Activated CD4-positive, alpha-beta T cell treated with anti-CD3 and anti-CD28 coated beads for 36 hours (primary cell): ENCODE measurements at regions not wholly inside any gene's neighbourhood (a gene's known extent, or its start where the extent isn't known, plus 50 kb on each side); places are given as distances from the start of the nearest gene placed in this dataset.

Experiments
- ATAC-seq: fragments of 200-7000 bp; cut with Tn5 transposase; one replicate; pipeline ENCODE4 v1.10.0; 2021; ENCODE audit warnings: mild to moderate bottlenecking, moderate library complexity
- CTCF ChIA-PET: fragments of 350-600 bp; sonication (Branson Sonifier 250); formaldehyde crosslinking; loops from one replicate; lab custom pipeline; 2021; ENCODE audit warnings: antibody characterized with exemption; lab: Charles Lee
- POLR2A ChIA-PET: fragments of 350-600 bp; sonication (Branson Sonifier 250); formaldehyde crosslinking; loops from one replicate; lab custom pipeline; 2021; ENCODE audit warnings: antibody characterized with exemption, inconsistent platforms; lab: Charles Lee
- DNase-seq: peaks from one replicate; pipeline ENCODE4 v3.0.0-alpha.2; 2020
- H3K27ac Mint-ChIP-seq: one replicate; pipeline ENCODE4 v1.8.0; 2021; ENCODE audit warnings: mixed read lengths
- H3K27me3 Mint-ChIP-seq: one replicate; pipeline ENCODE4 v1.8.0; 2021; ENCODE audit warnings: mixed read lengths
- H3K36me3 Mint-ChIP-seq: one replicate; pipeline ENCODE4 v1.8.0; 2021; ENCODE audit warnings: low read depth, mixed read lengths
- H3K4me1 Mint-ChIP-seq: one replicate; pipeline ENCODE4 v1.8.0; 2021; ENCODE audit warnings: mixed read lengths
- H3K4me3 Mint-ChIP-seq: one replicate; pipeline ENCODE4 v1.8.0; 2021; ENCODE audit warnings: mild to moderate bottlenecking, moderate library complexity, mixed read lengths
- H3K9me3 Mint-ChIP-seq: one replicate; pipeline ENCODE4 v1.8.0; 2021; ENCODE audit warnings: low read depth, mixed read lengths
- intact Hi-C, 2 experiments: fragments of 100-400 bp; cut with DNase I in 1 of 2; cut with micrococcal nuclease in 1 of 2; formaldehyde crosslinking; loops; one replicate each; pipeline versions ENCODE4 v1.14.2 to v1.15.1; 2022 to 2024; cut with DNase I, micrococcal nuclease

DNA sequence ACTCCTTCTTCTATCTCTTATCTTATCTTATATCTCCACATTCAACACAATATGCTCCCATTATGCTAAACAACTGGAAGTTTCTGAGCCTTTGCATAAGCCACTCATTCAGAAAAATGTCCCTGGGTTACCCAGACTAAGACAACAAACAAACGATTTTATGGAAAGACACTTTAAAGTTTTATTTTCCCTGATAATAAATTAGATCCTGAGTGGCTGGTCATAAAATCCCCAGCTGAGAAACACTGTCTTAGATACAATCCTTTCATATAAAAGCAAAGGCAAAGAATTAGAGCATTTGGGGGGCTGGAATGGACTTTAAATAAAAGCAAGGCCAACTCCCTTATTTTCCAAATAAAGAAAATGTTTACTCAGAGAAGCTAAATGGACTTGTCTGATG lies 322.3 kb downstream of the GBE1 start:
- Mint-ChIP-seq H3K36me3 (no peaks in the 10 kb centered on the region), H3K4me1 (no peaks in the 10 kb centered on the region), H3K27me3 (no peaks in the 10 kb centered on the region), H3K27ac (no peak overlapping the region), H3K4me3 (no peak overlapping the region), H3K9me3 (peaks cover 1% of the 10 kb centered on the region)
- ChIA-PET CTCF (no interaction called here), POLR2A (no interaction called here)
- intact Hi-C loops = no loop called here
- ATAC-seq (no peak), DNase-seq (no peak)

DNA sequence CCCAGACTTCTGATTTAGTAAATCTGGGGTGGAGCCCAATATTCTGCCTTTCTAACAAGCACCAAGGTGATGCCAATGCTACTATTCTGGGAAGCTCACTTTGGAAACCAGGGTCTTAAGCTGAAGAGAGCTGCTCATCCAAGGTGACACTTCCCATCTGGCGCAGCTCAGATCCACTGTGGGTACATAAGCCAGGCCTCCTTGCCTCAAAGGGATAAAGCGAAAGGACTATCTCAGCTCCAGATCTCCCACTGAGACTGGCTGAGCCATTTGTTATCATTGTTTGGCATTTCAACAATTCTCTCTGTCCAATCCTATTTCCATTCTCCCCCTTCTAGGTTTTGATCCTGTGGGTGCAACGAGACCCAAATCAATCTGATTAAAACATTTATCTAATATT lies 323.8 kb downstream of the GBE1 start:
- CTCF ChIA-PET = no interaction called here

DNA sequence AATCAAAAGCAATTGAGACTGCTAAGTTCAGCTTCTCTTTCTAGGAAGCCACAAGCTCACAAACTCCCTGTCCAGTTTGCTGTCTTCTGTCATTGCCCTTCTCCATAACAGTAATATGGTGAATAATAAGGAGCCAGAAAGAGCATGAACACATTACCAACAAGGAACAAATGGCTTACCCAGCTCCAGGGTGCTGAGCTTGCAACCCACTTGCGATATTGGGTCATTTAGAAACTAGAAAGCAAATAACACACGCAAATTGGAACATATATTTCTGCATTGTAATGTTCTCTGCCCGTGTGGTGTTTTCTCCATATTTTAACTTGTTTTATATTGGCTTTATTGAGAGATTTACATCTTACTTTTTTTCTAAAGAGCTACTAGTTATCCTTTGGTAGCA lies 325.3 kb downstream of the GBE1 start:
- H3K36me3 Mint-ChIP-seq = no peaks in the 10 kb centered on the region
- no peaks in the 10 kb centered on the region for H3K27me3 Mint-ChIP-seq
- DNase-seq (no peak), ATAC-seq (no peak)
- POLR2A ChIA-PET = no interaction called here
- H3K27ac Mint-ChIP-seq = no peak overlapping the region
- intact Hi-C loops = no loop called here
- H3K4me1 Mint-ChIP-seq = no peaks in the 10 kb centered on the region
- CTCF ChIA-PET = no interaction called here
- H3K4me3 Mint-ChIP-seq = no peak overlapping the region
- H3K9me3 Mint-ChIP-seq = peaks cover 1% of the 10 kb centered on the region

More for the DNA sequence above, 323.8 kb downstream of the GBE1 start:
- DNase-seq (no peak), ATAC-seq (no peak)
- Mint-ChIP-seq H3K4me1 (no peaks in the 10 kb centered on the region), H3K27me3 (no peaks in the 10 kb centered on the region), H3K36me3 (no peaks in the 10 kb centered on the region), H3K9me3 (peaks cover 1% of the 10 kb centered on the region), H3K4me3 (no peak overlapping the region), H3K27ac (no peak overlapping the region)
- POLR2A ChIA-PET = no interaction called here
- intact Hi-C loops = no loop called here

DNA sequence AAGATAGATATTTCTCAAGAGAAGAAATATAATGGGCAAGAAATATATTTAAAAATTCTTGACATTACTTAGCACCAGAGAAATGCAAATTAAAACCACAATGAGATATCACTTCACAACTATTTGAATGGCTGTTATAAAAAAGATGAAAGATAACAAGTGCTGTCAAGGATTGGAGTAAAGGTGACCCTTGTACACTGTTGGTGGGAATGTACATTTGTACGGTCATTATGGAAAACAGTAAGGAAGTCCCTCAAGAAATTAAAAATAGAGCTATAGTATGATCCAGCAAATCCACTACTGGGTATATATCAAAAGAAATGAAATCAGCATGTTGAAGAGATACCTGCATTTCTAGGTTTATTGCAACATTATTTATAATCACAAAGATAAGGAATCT lies 326.4 kb downstream of the GBE1 start:
- ATAC-seq (no peak), DNase-seq (no peak)
- H3K27ac Mint-ChIP-seq = no peak overlapping the region
- H3K9me3 Mint-ChIP-seq = peaks cover 1% of the 10 kb centered on the region
- H3K4me1 Mint-ChIP-seq = no peaks in the 10 kb centered on the region
- CTCF ChIA-PET = interaction anchor here (0.6 kb wide), 1 partner anchor 54 kb away, joined by 3 read pairs; no protein-coding TSS in a partner anchor
- POLR2A ChIA-PET = no interaction called here
- H3K27me3 Mint-ChIP-seq = no peaks in the 10 kb centered on the region
- intact Hi-C loops = no loop called here
- H3K4me3 Mint-ChIP-seq = no peak overlapping the region
- H3K36me3 Mint-ChIP-seq = no peaks in the 10 kb centered on the region

DNA sequence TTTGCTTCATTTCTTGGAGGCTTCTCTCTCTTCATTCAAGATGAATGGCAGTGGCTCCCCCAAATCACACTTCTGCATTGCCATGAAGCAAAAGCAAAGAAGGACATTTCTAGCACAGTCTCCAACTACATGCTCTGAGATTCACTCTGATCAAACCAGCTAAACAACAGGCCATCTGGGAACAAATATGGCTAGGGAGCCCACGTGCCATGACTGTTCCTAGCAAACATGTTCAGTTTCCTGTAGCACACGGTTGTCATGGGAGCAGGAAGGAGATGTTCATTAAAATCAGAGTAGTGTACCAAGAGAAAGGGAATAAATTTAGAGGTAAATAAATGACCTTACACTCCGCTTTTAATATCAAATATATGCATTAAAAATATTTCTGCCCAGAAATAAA lies 327.3 kb downstream of the GBE1 start:
- ChIA-PET CTCF (no interaction called here), POLR2A (no interaction called here)
- H3K4me3 Mint-ChIP-seq = no peak overlapping the region
- H3K36me3 Mint-ChIP-seq = no peaks in the 10 kb centered on the region
- H3K9me3 Mint-ChIP-seq = peaks cover 1% of the 10 kb centered on the region
- no peaks in the 10 kb centered on the region for H3K4me1 Mint-ChIP-seq
- H3K27ac Mint-ChIP-seq = no peak overlapping the region
- ATAC-seq (no peak), DNase-seq (no peak)
- intact Hi-C loops = no loop called here
- no peaks in the 10 kb centered on the region for H3K27me3 Mint-ChIP-seq

DNA sequence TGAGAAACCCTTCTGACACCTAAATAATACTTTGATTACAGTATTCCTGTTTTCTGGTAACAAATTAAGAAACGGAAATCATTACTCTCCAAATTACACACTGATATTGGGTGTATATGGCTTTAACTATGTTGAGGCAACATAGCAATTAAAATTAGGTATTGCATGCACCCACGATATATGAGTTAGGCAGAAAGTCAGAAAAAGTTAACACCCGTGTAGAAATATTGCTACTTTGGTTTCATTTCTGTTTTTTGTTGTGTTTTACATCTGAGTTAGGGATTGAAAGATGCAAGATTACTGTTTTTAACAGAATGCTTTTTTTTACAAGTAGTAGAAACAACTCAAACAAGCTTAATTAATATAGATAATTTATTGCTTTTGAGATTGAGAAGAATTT lies 327.8 kb downstream of the GBE1 start:
- no peaks in the 10 kb centered on the region for H3K4me1 Mint-ChIP-seq
- H3K9me3 Mint-ChIP-seq = no peaks in the 10 kb centered on the region
- ATAC-seq = no peak
- no peaks in the 10 kb centered on the region for H3K27me3 Mint-ChIP-seq
- no peaks in the 10 kb centered on the region for H3K36me3 Mint-ChIP-seq
- intact Hi-C loops = no loop called here
- ChIA-PET POLR2A (no interaction called here), CTCF (no interaction called here)
- DNase-seq = no peak
- no peak overlapping the region for H3K27ac Mint-ChIP-seq
- no peak overlapping the region for H3K4me3 Mint-ChIP-seq

DNA sequence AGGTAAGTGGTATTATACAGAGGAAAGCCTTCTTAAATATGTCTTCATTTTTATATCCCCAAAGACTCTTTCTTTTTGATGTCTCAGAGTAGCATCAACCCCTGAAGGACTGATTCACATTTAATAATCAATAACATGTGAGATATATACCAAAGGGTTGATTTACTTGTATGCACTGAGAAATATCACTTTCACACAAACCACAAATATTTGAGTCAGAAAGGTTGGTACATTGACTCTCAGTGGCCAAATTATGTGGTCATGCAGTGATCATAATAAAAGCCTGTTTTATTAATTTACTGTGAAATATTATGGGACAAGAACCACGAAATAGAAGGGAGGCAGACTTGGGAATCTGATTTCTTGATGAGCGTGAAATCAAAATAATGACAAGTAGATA lies 329.0 kb downstream of the GBE1 start:
- DNase-seq (no peak), ATAC-seq (no peak)
- Mint-ChIP-seq H3K27me3 (no peaks in the 10 kb centered on the region), H3K36me3 (no peaks in the 10 kb centered on the region), H3K4me3 (no peak overlapping the region), H3K9me3 (no peaks in the 10 kb centered on the region), H3K27ac (no peak overlapping the region), H3K4me1 (no peaks in the 10 kb centered on the region)
- CTCF ChIA-PET = no interaction called here
- intact Hi-C loops = no loop called here
- POLR2A ChIA-PET = no interaction called here

DNA sequence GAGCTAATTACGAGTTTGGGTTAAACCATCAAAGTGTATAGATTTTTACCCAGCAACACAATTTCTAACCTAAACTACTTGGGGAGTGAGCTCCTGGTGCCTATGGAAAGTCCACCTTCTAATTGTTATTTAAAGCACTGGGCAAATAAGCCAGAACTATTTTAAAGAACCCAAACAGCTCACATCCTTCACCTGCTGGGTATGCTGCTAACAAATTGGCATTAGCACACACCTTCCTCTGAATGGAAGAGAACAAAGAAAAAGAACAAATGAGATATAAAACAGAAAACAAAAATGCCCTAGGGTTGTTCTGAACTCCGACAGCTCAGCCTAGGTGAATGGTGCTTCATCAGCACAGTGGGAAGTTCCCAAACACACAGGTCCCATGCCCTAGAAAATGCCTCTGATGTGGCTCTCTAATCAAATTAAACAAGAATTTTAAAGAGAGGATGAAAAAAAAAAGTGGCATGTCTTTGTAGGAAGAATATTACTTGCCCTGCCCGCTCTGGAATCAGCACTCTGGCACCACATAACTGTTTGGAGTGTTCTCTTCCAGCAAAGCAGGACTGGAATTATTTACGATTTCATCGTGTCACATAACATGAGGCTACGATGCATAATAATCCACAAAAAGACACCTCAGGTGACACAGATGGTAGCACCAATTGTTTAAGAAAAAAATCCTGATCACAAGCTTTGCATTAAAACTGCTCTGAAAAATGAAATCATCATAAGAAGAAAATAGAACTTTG lies 334.4 kb downstream of the GBE1 start:
- ChIA-PET CTCF (no interaction called here), POLR2A (no interaction called here)
- intact Hi-C loops = no loop called here

DNA sequence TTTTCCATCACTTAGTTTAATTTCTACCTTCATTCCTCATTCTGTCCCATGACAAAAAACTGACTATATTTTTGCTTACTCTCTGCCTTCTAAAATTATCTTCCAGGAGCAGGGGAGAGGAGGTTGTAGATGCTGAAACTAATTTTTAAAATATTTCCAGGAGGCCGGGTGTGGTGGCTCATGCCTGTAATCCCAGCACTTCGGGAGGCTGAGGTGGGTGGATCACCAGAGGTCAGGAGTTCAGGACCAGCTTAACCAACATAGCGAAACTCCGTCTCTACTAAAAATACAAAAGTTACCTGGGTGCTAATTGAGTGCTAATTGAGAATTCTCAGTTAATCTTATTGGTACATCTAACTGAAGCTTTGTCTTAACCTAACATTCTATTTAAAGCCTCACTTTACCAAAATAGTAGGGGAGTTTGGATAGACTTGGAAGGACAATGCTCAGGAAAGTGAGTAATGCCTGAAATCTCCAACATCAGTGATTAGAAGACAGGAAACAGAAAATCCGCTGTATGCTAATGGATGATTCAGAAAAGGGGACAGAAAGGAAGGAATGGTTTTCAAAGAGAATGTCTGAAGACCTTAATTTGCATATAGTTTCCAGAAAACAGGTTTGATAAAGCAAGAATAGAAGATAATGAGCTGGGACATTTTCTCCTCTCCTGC lies 336.1 kb downstream of the GBE1 start:
- no peaks in the 10 kb centered on the region for H3K4me1 Mint-ChIP-seq
- ChIA-PET POLR2A (no interaction called here), CTCF (no interaction called here)
- H3K27ac Mint-ChIP-seq = no peak overlapping the region
- no peaks in the 10 kb centered on the region for H3K27me3 Mint-ChIP-seq
- no peak overlapping the region for H3K4me3 Mint-ChIP-seq
- ATAC-seq (no peak), DNase-seq (no peak)
- intact Hi-C loops = no loop called here
- H3K36me3 Mint-ChIP-seq = no peaks in the 10 kb centered on the region
- H3K9me3 Mint-ChIP-seq = no peaks in the 10 kb centered on the region

More for the DNA sequence above, 334.4 kb downstream of the GBE1 start:
- no peak for DNase-seq
- H3K27me3 Mint-ChIP-seq = no peaks in the 10 kb centered on the region
- H3K36me3 Mint-ChIP-seq = no peaks in the 10 kb centered on the region
- no peak overlapping the region for H3K27ac Mint-ChIP-seq
- H3K4me1 Mint-ChIP-seq = no peaks in the 10 kb centered on the region
- ATAC-seq = no peak
- no peaks in the 10 kb centered on the region for H3K9me3 Mint-ChIP-seq
- H3K4me3 Mint-ChIP-seq = no peak overlapping the region

DNA sequence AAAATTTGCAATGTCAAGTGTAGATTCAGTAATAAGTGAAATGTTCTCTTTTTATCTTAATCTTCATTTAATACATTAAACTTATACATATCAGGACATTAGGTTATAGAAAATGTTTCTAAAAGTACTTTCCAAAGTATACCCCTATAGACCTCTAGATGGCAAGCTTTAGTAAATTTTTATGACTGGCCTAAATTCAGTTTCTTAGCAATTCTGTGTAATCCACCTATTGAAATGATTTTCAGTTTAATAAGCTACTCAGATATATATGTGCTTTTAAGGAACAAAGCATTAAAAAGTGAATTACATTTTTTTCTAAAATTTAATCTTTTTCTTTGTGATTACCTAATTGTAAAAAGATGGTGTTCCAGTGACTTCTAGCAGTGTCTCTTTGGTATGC lies 342.2 kb downstream of the GBE1 start:
- H3K4me3 Mint-ChIP-seq = no peak overlapping the region
- no peaks in the 10 kb centered on the region for H3K36me3 Mint-ChIP-seq
- H3K27me3 Mint-ChIP-seq = no peaks in the 10 kb centered on the region
- no peaks in the 10 kb centered on the region for H3K4me1 Mint-ChIP-seq
- no peak overlapping the region for H3K27ac Mint-ChIP-seq
- H3K9me3 Mint-ChIP-seq = no peaks in the 10 kb centered on the region
- ATAC-seq (no peak), DNase-seq (no peak)
- POLR2A ChIA-PET = no interaction called here
- intact Hi-C loops = loop anchor here in 1 of 2 experiments (2.0 kb wide), 1 partner anchor 714 kb away; no protein-coding TSS in a partner anchor
- CTCF ChIA-PET = interaction anchor here (0.6 to 1.8 kb wide), 2 partner anchors 9 to 275 kb away, joined by 3 to 4 read pairs; no protein-coding TSS in a partner anchor

DNA sequence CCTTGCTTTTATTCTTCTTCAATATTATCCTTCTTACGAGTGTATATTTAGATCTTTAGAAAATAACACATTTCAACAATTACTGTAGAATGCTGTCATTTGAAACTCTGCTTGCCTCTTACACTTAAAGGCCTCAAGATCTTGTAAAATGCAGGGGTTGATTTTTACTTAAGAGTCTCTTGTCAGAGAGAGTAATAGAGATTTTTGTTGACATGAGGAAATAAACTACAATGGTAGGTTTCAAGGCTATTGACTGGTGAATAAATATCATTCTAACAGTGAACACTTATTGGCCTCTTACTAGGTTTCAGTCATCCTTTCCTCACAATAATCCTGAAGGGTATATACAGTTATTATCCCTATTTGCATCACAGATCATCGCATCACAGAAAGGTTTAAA lies 344.6 kb downstream of the GBE1 start:
- Mint-ChIP-seq H3K27me3 (no peaks in the 10 kb centered on the region), H3K9me3 (no peaks in the 10 kb centered on the region), H3K4me1 (no peaks in the 10 kb centered on the region), H3K4me3 (no peak overlapping the region), H3K36me3 (no peaks in the 10 kb centered on the region), H3K27ac (no peak overlapping the region)
- DNase-seq = no peak
- ChIA-PET CTCF (no interaction called here), POLR2A (no interaction called here)
- intact Hi-C loops = no loop called here
- ATAC-seq = no peak

DNA sequence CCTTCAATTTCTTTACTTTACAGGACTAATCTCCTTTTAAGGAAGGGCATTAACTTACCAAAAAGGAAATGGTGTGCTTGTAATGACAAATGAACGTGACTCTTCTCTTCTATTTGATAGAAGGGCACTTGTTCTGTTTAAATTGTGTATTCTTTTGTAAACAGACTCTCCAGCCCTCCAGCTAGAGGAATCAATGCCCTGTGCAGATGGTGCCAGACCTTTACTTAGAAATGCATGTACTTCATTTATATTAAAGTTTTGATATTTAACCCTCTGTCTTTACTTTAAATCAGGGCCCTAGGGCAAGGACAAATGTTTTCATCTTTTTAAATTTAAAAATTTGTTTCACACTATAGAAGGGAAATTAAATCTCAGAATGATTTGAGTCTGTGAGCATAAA lies 355.1 kb downstream of the GBE1 start:
- CTCF ChIA-PET = interaction anchor here (0.9 kb wide), 1 partner anchor 502 kb away, joined by 4 read pairs; no protein-coding TSS in a partner anchor

More for the DNA sequence above, 355.1 kb downstream of the GBE1 start:
- intact Hi-C loops = no loop called here
- Mint-ChIP-seq H3K27me3 (no peaks in the 10 kb centered on the region), H3K36me3 (no peaks in the 10 kb centered on the region), H3K27ac (no peak overlapping the region), H3K4me1 (no peaks in the 10 kb centered on the region), H3K9me3 (peaks cover 3% of the 10 kb centered on the region), H3K4me3 (no peak overlapping the region)
- DNase-seq (no peak), ATAC-seq (no peak)
- POLR2A ChIA-PET = no interaction called here
